H1 (cell line): ENCODE measurements at regions not wholly inside any gene's neighbourhood (a gene's known extent, or its start where the extent isn't known, plus 50 kb on each side); places are given as distances from the start of the nearest gene placed in this dataset.

Source experiments
- CTCF ChIA-PET: fragments of 300-600 bp; sonication (Branson Sonifier 250); formaldehyde crosslinking; loops from one replicate; lab custom pipeline; 2021; ENCODE audit not compliant: partially characterized antibody; lab: Charles Lee
- POLR2A ChIA-PET: fragments of 300-600 bp; sonication (Branson Sonifier 250); formaldehyde crosslinking; loops from one replicate; lab custom pipeline; 2021; ENCODE audit warnings: inconsistent platforms; ENCODE audit not compliant: partially characterized antibody; lab: Charles Lee
- DNase-seq, 2 experiments: peaks; one replicate each; pipeline versions ENCODE4 v3.0.0 to v3.0.0-alpha.2; 2010 to 2022; ENCODE audit warnings: low spot score in 2 of 2, low read depth in 1 of 2, mixed read lengths in 1 of 2
- FAIRE-seq: peaks from 2 replicates; lab custom pipeline; 2011; peaks lifted over from hg19 to GRCh38; lab: Jason Lieb, UNC
- H2AFZ ChIP-seq: 2 replicates; pipeline ENCODE4 v1.8.1; 2012; ENCODE audit warnings: low read length, inconsistent platforms
- H2AK5ac ChIP-seq: 2 replicates; pipeline ENCODE4 v1.6.1; 2013; ENCODE audit warnings: low read depth, low read length
- H2BK120ac ChIP-seq: replicated peaks from 2 replicates; pipeline ENCODE3; 2013; ENCODE audit warnings: low read depth, low read length, inconsistent platforms
- H2BK12ac ChIP-seq: 2 replicates; pipeline ENCODE4 v1.6.1; 2013; ENCODE audit warnings: low read depth, low read length
- H2BK15ac ChIP-seq: 2 replicates; pipeline ENCODE4 v1.6.1; 2013; ENCODE audit warnings: low read length
- H2BK20ac ChIP-seq: 2 replicates; pipeline ENCODE4 v1.6.1; 2013; ENCODE audit warnings: low read length
- H2BK5ac ChIP-seq: 2 replicates; pipeline ENCODE4 v1.6.1; 2013; ENCODE audit warnings: low read depth, low read length
- H3K14ac ChIP-seq: 2 replicates; pipeline ENCODE4 v1.6.1; 2013; ENCODE audit warnings: inconsistent platforms; ENCODE audit not compliant: insufficient read length
- H3K18ac ChIP-seq: 2 replicates; pipeline ENCODE4 v1.6.1; 2013; ENCODE audit warnings: low read length; ENCODE audit errors: extremely low read depth
- H3K23ac ChIP-seq: 2 replicates; pipeline ENCODE4 v1.6.1; 2013; ENCODE audit warnings: inconsistent platforms; ENCODE audit not compliant: insufficient read length
- H3K23me2 ChIP-seq: 2 replicates; pipeline ENCODE4 v1.6.1; 2013; ENCODE audit warnings: low read depth, low read length
- H3K27ac ChIP-seq: 2 replicates; pipeline ENCODE4 v1.6.1; 2011; ENCODE audit warnings: low read depth, low read length, inconsistent platforms
- H3K27me3 ChIP-seq, 4 experiments: replicated peaks in 1 of 4; 1 replicate in 1 of 4; 2 replicates in 3 of 4; pipeline versions ENCODE4 v1.6.1 to v1.8.1; 2011 to 2013; ENCODE audit warnings: low read length in 3 of 4, mild to moderate bottlenecking in 3 of 4, inconsistent platforms in 2 of 4, mixed read lengths in 2 of 4, moderate library complexity in 1 of 4; ENCODE audit not compliant: control insufficient read depth in 3 of 4, insufficient read depth in 3 of 4; ENCODE audit errors: extremely low read depth in 1 of 4
- H3K36me3 ChIP-seq, 4 experiments: 2 replicates each; pipeline versions ENCODE4 v1.6.1 to v1.8.1; 2011 to 2013; ENCODE audit warnings: mild to moderate bottlenecking in 4 of 4, low read length in 3 of 4, moderate library complexity in 2 of 4, control low read depth in 1 of 4, inconsistent platforms in 1 of 4; ENCODE audit not compliant: insufficient read depth in 4 of 4, control insufficient read depth in 2 of 4
- H3K4ac ChIP-seq: replicated peaks from 2 replicates; pipeline ENCODE3; 2013; ENCODE audit warnings: low read length, low read depth, mixed read lengths, inconsistent platforms; ENCODE audit not compliant: insufficient read length
- H3K4me1 ChIP-seq, 4 experiments: replicated peaks in 1 of 4; 1 replicate in 1 of 4; 2 replicates in 3 of 4; pipeline versions ENCODE4 v1.6.1 to v1.8.1; 2011 to 2013; ENCODE audit warnings: low read length in 3 of 4, inconsistent platforms in 2 of 4, mixed read lengths in 1 of 4; ENCODE audit not compliant: insufficient read depth in 4 of 4, control insufficient read depth in 3 of 4
- H3K4me2 ChIP-seq, 2 experiments: 2 replicates each; pipeline versions ENCODE4 v1.6.1 to v1.8.1; 2011 to 2013; ENCODE audit warnings: low read depth in 2 of 2, low read length in 2 of 2, control low read depth in 1 of 2, inconsistent platforms in 1 of 2, mild to moderate bottlenecking in 1 of 2; ENCODE audit not compliant: insufficient read depth in 1 of 2
- H3K4me3 ChIP-seq, 4 experiments: fragments of 200-600, 300-600 bp in 1 of 4; sonication (generic), shearing (Covaris generic), sonication (Bioruptor Twin) in 1 of 4; 2 replicates each; pipeline versions ENCODE4 v1.5.1 to v1.8.1; 2011 to 2016; ENCODE audit warnings: low read length in 4 of 4, low read depth in 3 of 4, control low read depth in 2 of 4, inconsistent platforms in 2 of 4, mild to moderate bottlenecking in 2 of 4, mixed read lengths in 1 of 4, moderate library complexity in 1 of 4; ENCODE audit not compliant: insufficient read depth in 2 of 4; ENCODE audit errors: extremely low read depth in 1 of 4
- H3K56ac ChIP-seq: replicated peaks from 2 replicates; pipeline ENCODE3; 2013; ENCODE audit warnings: low read depth, mild to moderate bottlenecking, mixed read lengths, low read length, inconsistent platforms; ENCODE audit not compliant: insufficient read length
- H3K79me1 ChIP-seq: 2 replicates; pipeline ENCODE4 v1.6.1; 2013; ENCODE audit warnings: low read depth, low read length, control low read depth
- H3K79me2 ChIP-seq, 2 experiments: 2 replicates each; pipeline versions ENCODE4 v1.6.1 to v1.8.1; 2012 to 2013; ENCODE audit warnings: low read length in 2 of 2, mild to moderate bottlenecking in 2 of 2, inconsistent platforms in 1 of 2; ENCODE audit not compliant: insufficient read depth in 2 of 2, control insufficient read depth in 1 of 2
- H3K9ac ChIP-seq, 4 experiments: replicated peaks in 1 of 4; 1 replicate in 1 of 4; 2 replicates in 3 of 4; pipeline versions ENCODE4 v1.6.1 to v1.8.1; 2011 to 2013; ENCODE audit warnings: low read depth in 3 of 4, low read length in 3 of 4, control low read depth in 2 of 4, mild to moderate bottlenecking in 2 of 4, moderate library complexity in 2 of 4, inconsistent platforms in 1 of 4; ENCODE audit errors: extremely low read depth in 1 of 4
- H3K9me3 ChIP-seq, 2 experiments: 2 replicates each; pipeline versions ENCODE4 v1.6.1 to v1.8.1; 2012 to 2013; ENCODE audit warnings: mild to moderate bottlenecking in 2 of 2, moderate library complexity in 2 of 2, control low read depth in 1 of 2, inconsistent platforms in 1 of 2, low read depth in 1 of 2, low read length in 1 of 2, mixed read lengths in 1 of 2; ENCODE audit not compliant: insufficient read depth in 2 of 2
- H4K20me1 ChIP-seq, 2 experiments: replicated peaks in 1 of 2; 2 replicates each; pipeline versions ENCODE3 to v1.8.1; 2011 to 2013; ENCODE audit warnings: inconsistent platforms in 2 of 2, low read length in 2 of 2, mild to moderate bottlenecking in 1 of 2; ENCODE audit not compliant: insufficient read depth in 2 of 2, control insufficient read depth in 1 of 2
- H4K5ac ChIP-seq: 2 replicates; pipeline ENCODE4 v1.6.1; 2013; ENCODE audit warnings: low read length, low read depth, mixed read lengths, inconsistent platforms; ENCODE audit not compliant: insufficient read length
- H4K8ac ChIP-seq: 2 replicates; pipeline ENCODE4 v1.8.0; 2013; ENCODE audit warnings: mild to moderate bottlenecking, moderate library complexity, low read length, inconsistent platforms; ENCODE audit not compliant: insufficient read depth; ENCODE audit errors: extremely low read depth
- H4K91ac ChIP-seq: replicated peaks from 2 replicates; pipeline ENCODE3; 2013; ENCODE audit warnings: low read length, mixed read lengths, inconsistent platforms; ENCODE audit not compliant: insufficient read length
- SP1 ChIP-seq: IDR thresholded peaks from 2 replicates; pipeline ENCODE4 v1.6.1; 2011; ENCODE audit warnings: low read depth, low read length
- WGBS, 2 experiments: shearing (Covaris generic) in 1 of 2; methylation state at CpG; one replicate each; pipeline versions ENCODE4 v1.1.6 to v1.1.7; 2013 to 2015; ENCODE audit warnings: low lambda C conversion rate in 2 of 2, mixed read lengths in 2 of 2, inconsistent platforms in 1 of 2, low coverage in 1 of 2, missing lambda C conversion rate in 1 of 2; ENCODE audit not compliant: insufficient replicate concordance in 2 of 2, insufficient coverage in 1 of 2, insufficient read length in 1 of 2; ENCODE audit errors: extremely low coverage in 1 of 2, missing lambda C conversion rate in 1 of 2; 5-methylcytosine and 5-hydroxymethylcytosine counted together

DNA sequence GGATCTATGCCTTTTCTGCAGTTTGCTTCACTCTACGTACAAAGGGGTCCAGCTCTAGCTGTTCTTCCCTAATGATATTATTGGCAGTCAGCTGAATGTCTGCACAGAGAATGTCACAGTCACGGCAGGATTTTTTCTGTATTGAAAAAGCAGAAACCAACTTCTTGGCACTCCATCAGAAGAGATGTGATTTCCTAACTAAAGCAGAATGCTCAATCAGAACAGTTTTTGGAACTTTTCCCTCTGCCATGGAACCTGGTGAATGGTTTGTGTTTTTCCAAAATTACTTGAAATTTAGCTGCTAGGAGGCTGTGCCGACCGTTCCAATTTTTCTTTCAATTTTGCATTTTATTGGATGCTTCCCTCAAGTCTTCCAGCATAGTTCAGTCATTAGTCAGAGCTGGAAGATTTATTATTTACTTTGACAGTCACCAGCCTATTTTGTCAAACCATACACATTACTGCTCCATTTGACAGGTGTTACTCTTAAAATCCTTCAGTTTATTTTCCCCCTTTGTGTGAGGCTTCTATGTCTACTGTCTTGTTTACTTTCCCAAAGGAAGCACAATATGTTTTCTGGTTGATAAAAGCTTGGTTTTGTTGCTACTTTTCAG, 259.6 kb upstream of the EPHA7 start:
- Histone ChIP-seq H2AFZ (no peak overlapping the region), H3K23ac (no peak overlapping the region)
- TF ChIP-seq SP1: no peak

More for the DNA sequence above, 259.6 kb upstream of the EPHA7 start:
- H3K14ac ChIP-seq: no peak overlapping the region
- no peak overlapping the region for H3K18ac ChIP-seq
- no peaks in the 10 kb centered on the region for H3K4me1 ChIP-seq
- no peak overlapping the region for H2BK15ac ChIP-seq
- H3K9ac ChIP-seq: no peak overlapping the region
- H2BK20ac ChIP-seq: no peak overlapping the region
- FAIRE-seq (no peak), DNase-seq (no peak)
- H3K79me2 ChIP-seq: no peaks in the 10 kb centered on the region
- H3K36me3 ChIP-seq: no peaks in the 10 kb centered on the region
- no peak overlapping the region for H2AK5ac ChIP-seq
- no peak overlapping the region for H4K5ac ChIP-seq
- H2BK12ac ChIP-seq: no peak overlapping the region
- H3K56ac ChIP-seq: no peak overlapping the region
- no peak overlapping the region for H3K4me3 ChIP-seq
- no peaks in the 10 kb centered on the region for H4K20me1 ChIP-seq
- CTCF ChIA-PET: interaction anchor here (0.9 to 1.1 kb wide), 2 partner anchors 33 to 255 kb away, joined by 3 read pairs; no protein-coding TSS in a partner anchor
- no peaks in the 10 kb centered on the region for H3K9me3 ChIP-seq
- no peak overlapping the region for H2BK5ac ChIP-seq
- H3K27ac ChIP-seq: no peak overlapping the region
- H2BK120ac ChIP-seq: no peak overlapping the region
- H4K91ac ChIP-seq: no peak overlapping the region
- 91% methylated on average over 4 of the region's 4 CpGs; no CpG with 5 or more reads in 1 of the 2 experiments for WGBS, 2 experiments
- 0 out of 2 replicates have a peak, but pooled peaks cover 2% of the 10 kb centered on the region for H3K23me2 ChIP-seq
- H4K8ac ChIP-seq: no peak overlapping the region
- POLR2A ChIA-PET: no interaction called here
- H3K27me3 ChIP-seq: no peaks in the 10 kb centered on the region
- H3K4me2 ChIP-seq: no peak overlapping the region
- H3K79me1 ChIP-seq: no peaks in the 10 kb centered on the region
- no peak overlapping the region for H3K4ac ChIP-seq
